ENCODE measurements at regions not wholly inside any gene's neighbourhood (a gene's known extent, or its start where the extent isn't known, plus 50 kb on each side); places are given as distances from the start of the nearest gene placed in this dataset.

DNA sequence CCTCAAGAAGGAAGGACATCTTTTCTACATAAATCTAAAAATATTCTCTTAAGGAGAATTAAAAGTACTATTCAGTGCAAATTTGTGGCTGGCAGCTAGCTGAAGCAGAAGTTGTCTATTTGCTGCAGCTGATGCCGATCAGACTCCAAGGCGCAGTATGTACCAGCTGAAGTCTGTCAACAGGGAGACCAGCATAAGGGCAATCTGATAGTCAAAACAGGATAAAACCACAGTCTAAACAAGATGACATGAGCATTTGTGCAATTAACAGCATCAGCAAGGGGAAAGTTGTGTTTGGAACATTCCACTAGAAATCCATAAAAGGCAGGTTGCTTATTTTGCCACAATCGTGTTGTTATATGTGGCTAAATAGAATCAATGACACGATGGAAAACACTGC is 198.2 kb upstream of the ROBO2 start:
- DNase-seq, result no peak

DNA sequence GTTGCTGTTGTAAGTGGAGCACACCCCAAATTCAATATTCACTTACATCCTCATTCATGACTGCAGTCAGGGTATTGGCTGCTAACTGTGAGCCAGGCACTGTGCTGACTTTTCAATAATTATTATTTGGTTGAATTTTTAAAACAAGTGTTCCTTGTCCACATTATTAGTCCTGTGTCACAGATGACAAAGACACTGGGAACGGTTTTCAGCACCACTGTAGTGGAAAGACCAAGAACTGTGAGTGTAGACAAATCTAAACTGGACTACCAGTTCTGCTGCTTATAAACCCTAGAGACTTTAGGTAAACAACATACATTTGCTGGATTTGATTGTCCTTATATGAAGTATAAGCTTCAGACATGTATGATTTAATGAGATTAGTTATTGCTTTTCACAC is 197.7 kb upstream of the ROBO2 start:
- no peak for DNase-seq

DNA sequence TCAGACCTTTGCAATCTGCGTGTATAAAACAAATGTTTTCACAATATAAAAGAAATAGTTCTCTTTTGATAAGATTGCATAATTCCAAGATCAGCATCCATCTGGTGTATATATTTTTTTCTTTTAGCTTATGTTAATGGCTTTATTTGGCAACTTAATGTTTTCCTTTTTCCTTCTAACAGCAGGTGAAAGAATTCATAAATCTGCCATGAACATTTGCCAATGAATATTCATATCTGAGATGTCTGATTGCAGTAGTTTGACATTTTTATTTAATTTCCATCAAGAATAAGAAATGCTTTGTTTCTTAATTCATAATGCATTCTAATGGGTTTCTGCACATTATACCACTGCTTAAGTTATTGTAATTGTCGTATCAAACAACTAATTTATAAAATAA is 184.4 kb upstream of the ROBO2 start:
- DNase-seq, result no peak

DNA sequence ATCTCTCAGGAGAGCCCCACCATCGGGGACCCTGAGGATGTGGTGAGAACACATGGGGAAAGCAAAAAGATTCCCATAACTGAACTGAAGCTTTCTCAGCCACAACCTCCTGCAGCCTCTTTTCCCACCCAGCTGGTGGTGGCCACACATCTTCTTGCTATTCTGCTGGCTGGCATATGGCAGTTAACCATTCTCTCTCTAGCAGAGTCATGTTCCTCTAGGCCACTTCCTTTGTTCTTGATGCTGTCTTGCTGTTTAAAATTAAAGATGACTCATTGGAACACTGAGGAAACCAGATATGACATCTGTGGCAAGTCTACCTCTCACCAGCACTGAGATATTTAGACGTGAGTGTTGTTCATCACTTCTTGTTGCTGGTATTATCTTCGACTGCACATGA is 180.3 kb upstream of the ROBO2 start:
- DNase-seq, result no peak

DNA sequence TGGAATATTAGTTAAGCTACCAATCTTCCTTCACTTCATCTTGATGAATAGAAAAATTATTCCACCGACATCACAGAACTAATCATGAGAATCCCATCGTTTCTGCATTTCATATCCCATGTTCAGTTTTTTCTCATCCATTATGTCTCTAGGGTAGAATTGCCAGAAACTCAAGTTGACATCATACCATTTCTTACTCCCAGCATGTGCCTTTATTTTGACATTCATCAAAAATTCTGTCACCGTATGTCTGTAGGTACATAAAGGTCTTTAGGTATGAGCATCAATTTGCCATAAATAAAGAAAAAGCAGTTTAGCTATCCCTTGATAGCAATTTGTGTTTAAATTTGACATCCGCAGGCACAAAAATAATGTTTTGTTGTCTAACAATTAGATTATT is 175.5 kb upstream of the ROBO2 start:
- DNase-seq, result no peak

DNA sequence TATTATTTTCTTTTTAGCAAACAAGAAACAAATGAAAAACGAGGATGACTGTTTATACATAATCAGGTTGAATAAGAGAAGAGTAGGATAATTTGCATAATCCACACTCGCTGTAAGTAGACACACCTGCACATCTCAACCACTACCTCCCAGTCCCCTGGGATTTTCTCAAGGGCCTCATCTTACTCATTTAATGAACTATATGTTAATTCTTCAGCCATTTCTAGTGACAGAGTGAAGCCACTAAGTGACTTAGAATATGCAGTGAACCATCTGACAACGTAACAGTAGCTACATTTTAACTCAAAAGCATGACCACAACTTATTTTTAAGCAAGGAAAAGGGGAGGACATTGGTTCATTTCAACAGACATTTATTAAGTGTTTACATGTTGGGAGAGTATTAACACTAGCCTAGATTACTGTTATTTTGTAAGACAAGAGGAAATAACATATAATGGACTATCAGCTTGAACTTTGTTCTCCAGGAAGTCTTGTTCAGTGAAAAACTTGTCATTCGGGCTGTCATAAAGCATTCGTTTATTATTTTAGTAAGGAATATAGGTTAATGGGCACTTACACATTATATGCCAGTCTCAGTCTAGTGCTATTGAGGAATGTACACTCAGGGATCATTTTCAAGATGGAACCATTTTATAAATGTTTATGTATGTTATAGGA is 173.0 kb upstream of the ROBO2 start:
- no peak for DNase-seq

DNA sequence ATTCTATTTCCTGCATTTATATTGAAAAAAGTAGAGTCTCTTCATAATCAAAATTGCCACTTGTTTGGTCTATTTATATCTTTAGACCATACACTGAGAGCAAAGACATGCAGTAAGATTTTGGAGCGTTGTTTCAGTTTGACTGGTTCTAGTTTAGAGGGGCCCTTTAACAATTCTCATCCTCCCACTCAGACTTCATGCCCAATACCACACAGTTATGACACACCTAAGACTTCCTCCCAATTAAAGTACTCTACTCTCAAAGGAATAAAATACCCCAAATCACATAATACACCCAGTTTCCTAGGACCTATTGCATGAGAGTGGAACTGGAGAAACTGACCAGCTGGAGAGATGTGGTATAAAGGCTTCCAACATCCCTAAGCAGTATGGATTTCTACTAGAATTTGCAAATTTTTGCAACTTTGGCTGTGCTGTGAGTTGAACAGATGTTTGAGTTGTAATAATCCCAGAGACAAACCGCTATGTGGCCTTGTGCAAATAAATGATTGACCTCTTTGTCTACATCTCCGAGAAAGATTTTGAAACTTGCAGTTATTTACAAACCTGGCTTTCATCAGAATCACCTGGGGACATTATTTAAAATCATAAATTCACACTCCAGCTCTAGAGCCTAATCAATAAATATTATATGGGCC is 170.0 kb upstream of the ROBO2 start:
- DNase-seq, result no peak

DNA sequence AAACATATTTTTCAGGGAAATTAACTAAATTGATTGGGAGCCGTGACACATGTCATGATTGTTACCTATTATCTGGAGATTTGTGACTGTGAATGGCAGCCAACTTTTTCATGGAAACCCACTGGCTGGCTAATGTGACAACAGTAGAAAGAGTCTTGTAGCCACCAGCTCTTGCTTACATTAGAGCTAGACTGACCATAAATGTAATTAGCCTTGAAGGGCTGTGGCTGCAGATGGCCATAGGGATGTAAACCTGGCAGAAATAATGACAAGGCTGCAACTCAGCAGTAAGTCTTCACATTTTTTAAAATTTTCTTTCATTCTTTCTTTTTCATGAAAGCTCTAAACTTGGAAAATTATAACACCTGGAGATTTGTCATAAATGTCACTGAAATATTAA is 168.2 kb upstream of the ROBO2 start:
- no peak for DNase-seq

DNA sequence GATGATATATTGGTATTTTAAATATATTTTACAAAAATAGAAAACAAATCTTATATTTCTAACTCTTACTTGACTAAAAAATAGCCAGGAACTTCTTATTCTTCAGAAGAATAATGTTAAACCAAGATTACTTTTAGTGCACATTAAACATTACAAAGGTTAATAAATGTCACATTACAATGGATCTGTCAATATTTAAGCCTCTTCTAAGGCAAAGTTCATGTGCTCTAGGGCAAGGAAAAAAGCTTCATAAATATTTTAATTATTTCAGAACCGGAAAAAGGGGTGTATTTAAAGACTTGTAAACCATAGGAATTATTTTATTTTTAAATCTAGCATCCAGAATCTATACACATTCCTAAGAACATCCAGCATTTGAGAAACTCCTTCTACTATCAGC is 166.9 kb upstream of the ROBO2 start:
- no peak for DNase-seq

DNA sequence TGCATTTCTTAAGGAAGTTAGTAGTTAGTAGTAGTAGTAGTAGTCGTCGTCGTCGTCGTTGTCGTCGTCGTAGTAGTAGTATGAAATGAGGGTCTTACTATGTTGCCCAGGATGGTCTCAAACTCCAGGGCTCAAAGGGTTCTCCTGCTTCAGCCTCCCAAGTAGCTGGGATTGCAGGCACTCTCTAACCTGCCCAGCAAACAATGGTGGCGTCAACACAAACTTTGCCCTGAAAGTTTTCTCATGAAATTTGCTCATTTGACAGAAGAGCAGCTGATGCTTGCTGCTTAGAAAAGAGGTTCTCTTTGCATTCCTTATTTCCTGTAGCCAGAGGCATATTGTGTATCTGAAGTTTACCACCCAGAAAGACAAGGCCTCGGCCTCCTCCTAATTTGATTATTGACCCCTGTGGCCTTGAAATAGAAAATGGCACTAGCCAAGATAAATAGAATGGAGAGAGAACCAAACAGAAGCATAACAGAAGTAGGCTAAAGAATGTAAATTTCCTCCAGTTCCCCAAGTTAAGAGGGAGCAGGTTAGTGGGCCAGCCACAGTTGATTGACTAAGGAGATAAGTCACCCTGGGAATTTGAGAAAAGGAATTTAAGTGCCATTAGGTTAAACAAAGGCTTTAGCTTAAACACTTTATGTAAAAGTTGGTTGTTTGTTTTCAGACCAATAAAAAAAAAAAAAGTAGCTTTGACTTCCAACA is 166.2 kb upstream of the ROBO2 start:
- no peak for DNase-seq

DNA sequence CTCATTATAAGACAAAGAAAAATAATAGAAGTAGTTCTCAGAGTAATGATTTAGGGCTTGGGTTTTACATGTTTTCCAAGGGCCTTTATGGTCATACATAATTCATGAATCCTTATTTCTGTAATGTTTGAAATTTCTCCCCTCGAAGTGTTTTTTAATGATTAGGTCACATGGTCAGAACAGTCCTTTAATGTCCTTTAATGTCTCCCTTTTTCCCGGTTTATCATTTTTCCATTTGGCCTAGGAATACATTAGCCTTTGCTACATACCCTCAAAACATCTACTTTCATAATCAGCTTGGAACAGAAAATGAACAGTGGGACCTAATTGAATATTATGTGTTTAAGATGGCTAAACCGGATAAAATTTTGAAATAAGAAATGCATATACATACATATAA is 159.9 kb upstream of the ROBO2 start:
- no peak for DNase-seq

DNA sequence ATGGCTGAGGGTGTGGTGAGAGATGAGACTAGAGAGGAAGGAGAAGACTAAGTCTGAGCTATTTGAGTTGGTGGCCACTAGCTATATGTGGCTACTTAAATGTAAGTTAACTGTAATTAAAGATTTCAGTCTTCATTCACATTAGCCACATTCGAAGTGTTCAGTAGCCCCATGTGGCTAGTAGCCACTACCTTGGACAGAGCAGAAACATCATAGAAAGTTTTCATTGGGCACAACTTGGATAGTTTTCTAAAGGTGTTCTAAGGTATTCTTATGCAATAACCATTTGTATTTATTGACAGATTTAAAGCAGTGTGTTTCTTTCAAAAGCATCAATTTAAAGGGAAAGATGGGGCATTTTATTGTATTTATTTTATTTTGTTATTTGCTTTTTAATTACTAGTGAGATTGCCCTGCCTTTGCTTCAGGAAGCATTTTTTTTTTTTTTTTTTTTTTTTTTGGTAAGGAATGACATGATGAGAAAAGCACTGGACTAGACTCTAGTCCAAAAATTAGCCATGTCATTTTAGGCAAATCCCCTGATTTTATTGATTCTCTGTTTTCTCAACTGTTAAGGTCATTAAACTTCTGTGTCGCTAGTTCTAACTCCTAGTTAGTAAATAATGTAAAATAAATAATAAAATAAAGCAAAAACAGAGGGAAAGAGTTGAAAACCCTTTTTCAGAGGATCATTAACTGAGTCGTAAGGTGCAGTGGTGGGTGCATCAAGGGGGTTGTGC is 153.0 kb upstream of the ROBO2 start:
- no peak for DNase-seq

DNA sequence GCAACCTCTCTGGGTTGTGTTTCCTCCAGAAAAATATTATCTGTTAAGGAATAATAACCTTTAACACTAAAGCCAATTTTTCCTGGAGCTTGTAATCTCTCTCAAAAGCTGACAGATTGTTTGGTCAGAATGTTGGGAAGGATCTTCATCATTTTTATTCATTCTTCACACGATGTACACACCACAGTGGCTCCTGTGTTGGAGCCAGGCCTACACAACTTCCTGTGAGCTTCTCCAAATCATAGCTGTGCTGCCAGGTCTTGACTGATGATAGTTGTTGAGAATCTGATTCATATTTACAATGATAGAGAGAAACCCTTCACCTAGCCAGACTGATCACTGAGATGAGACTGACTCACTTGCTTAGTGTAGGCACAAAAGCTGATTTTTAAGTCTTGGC is 151.0 kb upstream of the ROBO2 start:
- DNase-seq, result no peak

DNA sequence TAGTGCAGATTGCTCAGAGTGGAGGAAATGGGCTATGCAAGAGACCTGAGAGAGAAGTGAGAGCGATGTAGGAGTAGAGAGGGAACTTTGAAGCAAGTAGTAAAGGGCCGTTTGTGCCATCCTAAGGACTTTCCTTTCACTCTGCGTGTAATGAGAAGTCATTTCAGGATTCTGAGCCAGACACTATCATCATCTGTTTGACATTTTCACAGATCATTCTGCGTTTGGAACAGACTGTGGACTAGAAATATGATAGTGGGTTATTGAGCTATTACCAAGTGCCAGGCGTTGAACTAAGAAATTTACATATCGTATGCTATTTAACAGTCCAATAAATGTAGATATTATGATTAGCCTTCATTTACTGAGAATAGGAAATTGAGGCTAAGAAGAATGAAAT is 150.0 kb upstream of the ROBO2 start:
- DNase-seq, result no peak

DNA sequence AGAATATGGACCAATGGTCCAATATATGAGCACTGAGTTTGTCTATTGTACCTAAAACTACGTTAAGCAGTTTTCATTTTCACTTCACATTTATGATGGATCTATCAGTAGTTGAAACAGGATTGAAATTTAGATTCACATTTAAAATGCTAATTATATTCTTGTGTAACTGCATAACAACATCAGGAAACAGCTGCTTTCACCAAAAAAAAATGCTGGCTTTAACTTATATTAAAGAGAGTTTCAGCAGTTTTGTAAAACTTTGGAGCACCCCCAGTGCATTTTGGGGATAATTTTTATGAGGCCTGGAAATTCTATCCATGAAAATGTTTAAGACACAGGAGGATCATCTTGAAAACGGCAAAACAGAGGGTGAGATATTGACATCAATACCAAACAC is 142.8 kb upstream of the ROBO2 start:
- no peak for DNase-seq

DNA sequence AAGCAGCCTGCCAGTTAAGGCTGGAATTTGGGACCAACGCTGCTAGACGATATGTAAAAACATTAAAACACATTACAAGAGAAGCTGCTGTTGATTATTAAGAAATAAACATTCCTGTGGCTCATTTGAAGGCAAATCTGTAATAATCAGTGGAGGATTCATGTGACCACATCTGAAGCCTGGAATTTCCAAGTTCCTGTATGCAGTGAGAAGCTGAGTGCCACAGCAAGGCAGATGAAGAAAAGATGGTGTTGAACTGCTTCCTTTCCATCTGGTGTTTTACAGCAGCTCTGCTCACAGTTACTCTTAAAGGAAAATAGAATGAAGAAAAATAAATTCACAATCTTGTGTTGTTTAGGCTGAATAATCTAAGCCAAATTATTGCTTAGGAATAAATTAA is 139.3 kb upstream of the ROBO2 start:
- DNase-seq, result no peak

DNA sequence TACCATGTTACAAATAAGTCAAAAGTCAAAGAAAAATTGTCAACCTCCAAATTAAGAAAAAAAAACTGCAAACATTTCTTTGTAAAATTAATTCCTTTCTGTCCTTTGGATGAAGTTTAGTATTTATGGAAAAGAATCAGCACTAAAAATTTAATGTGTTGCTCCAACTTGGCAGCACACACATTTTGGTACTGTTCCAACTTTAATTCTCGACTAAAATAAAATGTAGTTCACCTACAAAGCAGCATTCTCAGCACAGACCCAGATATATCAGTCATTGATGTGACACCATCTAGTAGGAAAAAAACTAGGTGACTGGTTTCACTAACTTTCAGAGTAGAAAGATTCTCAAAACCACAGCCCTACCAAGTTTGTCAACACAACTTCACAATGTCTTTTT is 131.7 kb upstream of the ROBO2 start:
- DNase-seq, result no peak

DNA sequence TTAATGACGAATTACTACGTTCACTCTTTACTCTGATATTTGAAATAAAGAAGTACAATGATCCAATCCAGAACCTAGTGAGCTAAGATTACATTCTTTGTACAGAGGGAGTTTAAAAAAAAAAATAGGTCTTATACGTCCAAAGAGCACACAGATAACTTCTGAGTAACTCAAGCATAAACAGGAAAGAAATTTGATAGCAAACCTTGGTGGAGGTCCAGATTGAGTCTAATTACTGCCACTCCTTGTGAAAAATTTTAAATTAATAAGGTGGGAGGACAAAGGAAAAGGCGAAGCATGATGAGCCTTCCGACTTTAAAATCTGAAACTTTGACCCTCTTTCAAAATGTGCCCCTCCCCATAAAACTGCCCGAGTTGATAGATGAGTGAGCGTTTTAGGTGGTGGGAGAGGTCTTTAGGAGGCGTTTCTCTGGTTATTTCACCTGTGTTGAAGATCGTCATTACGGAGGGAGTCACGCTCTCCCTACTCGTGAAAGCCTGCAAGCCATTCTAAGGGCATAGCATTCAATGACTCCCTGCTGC is 127.0 kb upstream of the ROBO2 start:
- DNase-seq, result no peak

DNA sequence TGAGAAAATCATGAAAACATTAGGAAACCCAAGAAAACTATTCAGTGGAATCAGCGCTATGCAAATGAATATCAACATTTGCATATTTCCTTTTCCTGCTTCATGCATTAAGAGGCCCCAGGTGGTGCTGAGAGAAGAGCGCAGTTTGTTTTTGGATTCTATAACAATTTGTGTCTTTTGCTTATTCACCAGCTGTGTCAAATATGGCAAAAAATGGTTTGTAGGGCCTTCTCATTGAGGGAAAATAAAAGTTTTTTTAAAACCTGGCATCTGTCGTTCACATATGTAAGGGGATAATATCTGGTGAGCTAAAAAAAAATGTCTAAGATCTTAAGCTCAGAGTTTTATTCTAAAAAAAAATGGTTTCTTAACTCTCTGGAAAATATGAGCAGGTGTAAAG is 122.5 kb upstream of the ROBO2 start:
- no peak for DNase-seq

DNA sequence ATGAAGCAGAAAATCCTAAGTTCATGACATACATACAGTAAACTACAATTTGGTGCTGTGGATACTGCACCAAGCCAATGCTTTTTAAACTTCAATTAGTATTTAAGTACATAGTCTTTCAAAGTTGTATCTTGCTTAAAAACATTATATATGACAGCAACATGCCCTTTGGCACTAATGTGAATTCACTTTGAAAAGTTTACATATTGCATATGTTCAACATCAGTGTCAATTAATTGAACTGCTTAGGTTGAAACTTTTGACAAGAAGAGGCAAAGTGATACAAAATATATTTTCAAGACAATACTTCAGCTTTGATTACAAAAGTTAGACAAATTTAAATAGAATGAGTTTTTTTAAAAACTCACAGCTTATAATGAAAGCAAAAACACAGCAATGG is 119.4 kb upstream of the ROBO2 start:
- DNase-seq, result no peak

DNA sequence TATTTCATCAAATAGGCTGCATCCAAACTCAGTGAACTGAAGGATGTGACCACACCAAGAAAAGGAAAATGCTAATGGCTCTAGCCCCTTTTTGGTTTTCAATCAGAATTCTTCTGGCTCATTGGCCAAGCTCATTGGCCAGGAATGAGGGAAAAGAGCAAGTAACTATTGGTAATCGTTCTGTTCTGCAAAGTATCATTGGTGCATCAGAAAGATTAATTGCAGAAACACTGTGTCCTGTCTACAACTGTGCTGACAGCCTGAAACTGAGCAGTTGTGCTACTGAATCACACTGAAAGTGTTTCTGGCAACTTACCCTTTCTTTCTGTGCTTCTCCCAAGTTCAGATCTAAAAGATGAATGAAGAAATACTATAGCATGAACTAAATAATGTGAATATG is 116.4 kb upstream of the ROBO2 start:
- no peak for DNase-seq

DNA sequence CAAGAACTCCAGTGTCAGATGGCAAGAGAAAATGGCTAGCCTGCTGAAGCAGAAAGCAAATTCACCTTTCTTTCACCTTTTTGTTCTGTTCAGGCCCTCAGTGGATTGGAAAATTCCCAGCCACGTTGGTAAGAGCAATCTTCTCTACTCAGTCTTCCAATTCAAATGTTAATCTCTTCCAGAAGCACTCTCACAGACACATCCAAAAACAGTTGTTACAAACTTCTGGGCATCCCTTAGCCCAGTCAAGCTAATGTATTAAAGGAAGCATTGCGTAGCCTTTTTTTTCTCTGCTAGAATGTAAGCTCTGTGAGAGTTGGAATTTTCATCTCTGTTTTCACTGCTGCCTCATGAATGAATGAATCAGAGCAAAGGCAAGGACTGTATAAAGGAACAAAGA is 109.2 kb upstream of the ROBO2 start:
- DNase-seq, result no peak

DNA sequence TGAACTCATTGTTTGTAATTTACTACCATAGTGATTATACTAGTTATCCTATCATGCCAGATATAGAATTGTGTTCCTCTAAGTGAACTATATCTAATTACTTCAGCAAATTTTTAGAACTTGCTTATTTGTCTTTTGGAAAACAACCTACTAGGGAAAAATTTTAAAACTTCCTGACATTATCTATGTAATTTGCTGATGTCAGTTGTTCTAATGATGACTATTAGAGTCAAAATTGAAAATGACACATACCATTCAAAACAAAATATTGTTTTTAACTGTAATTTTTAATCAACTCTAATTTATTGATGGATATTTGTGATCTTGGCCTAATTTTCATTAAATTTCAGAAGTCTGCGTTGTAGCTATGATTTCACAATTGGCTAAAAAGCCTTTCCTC is 106.7 kb upstream of the ROBO2 start:
- no peak for DNase-seq

DNA sequence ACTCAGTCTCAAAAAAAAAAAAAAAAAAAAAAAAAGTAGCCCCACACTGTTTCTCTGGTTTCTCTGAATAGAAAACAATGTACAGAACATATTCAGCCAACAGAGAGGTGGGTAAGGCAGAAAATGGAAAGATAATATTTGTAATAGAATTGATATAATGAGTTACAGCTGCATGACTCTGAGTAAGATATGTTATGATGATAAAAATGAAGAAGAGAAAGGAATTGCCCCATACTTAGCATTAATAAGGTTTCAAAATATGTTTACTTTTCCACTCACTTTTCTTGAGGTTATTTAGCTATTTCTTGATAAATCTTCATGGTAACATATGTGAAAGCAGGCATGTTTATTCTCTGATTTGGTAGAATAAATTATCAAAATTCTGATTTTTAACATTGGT is 100.9 kb upstream of the ROBO2 start:
- DNase-seq, result no peak
